ENCODE measurements at regions not wholly inside any gene's neighbourhood (a gene's known extent, or its start where the extent isn't known, plus 50 kb on each side); places are given as distances from the start of the nearest gene placed in this dataset.

DNA sequence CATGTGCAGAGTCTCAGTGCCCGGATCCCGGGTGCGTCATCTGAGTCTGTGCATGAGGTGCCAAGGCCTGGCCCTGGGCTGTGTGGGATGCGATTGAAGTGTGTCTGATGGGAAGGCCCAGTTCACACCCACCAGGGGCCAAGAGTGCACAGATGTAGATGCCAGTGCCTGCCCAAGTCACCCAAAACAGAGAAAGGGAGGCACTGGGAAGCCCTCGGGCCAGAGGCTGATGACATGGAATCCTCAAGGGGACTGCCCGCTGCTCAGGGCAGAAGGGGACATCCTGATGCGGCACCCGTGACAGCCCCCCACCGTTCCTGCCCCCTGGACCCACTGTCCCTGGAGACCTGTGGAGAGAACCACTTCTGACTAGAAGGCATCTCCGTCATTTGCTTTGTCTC, 72.2 kb upstream of the ZNF479 start:
- Histone ChIP-seq H3K79me2 (ENCODE audit: insufficient read depth, low read length) (no peaks in the 10 kb centered on the region), H4K20me1 (ENCODE audit: insufficient read depth, low read length, poor library complexity, severe bottlenecking) (no peaks in the 10 kb centered on the region), H3K9me3 (ENCODE audit: insufficient read depth, low read depth, low read length) (no peaks in the 10 kb centered on the region; the same call in 1 of the 2 replicates), H3K36me3 (ENCODE audit: insufficient read depth, low read length) (no peaks in the 10 kb centered on the region), H3K4me1 (ENCODE audit: insufficient read depth, low read length, poor library complexity, severe bottlenecking) (no peaks in the 10 kb centered on the region), H3K9ac (ENCODE audit: low read depth, low read length, poor library complexity, severe bottlenecking) (no peak overlapping the region), H3K9me2 (replicated peaks; ENCODE audit: low read depth, low read length) (no peaks in the 10 kb centered on the region), H3K4me3 (ENCODE audit: low read length, poor library complexity, severe bottlenecking) (no peak overlapping the region), H3K4me2 (ENCODE audit: low read depth, low read length, poor library complexity, severe bottlenecking) (no peak overlapping the region), H3F3A (ENCODE audit: low read depth) (no peaks in the 10 kb centered on the region), H2AFZ (ENCODE audit: low read length) (no peak overlapping the region), H3K27me3 (ENCODE audit: insufficient read depth, low read length, poor library complexity, severe bottlenecking) (no peaks in the 10 kb centered on the region)
- TF ChIP-seq CTCF (conservative IDR thresholded peaks at IDR 0.05; ENCODE audit: low read length) (no peak), EZH2phosphoT487 (IDR thresholded peaks at IDR 0.05; ENCODE audit: borderline replicate concordance) (no peak)

- no peaks in the 10 kb centered on the region for H3K9me2 ChIP-seq (replicated peaks; ENCODE audit: low read depth, low read length)
- H3K27me3 ChIP-seq (ENCODE audit: insufficient read depth, low read length, poor library complexity, severe bottlenecking) = no peaks in the 10 kb centered on the region
- H3K4me1 ChIP-seq (ENCODE audit: insufficient read depth, low read length, poor library complexity, severe bottlenecking) = no peaks in the 10 kb centered on the region
- no peak overlapping the region for H3K4me3 ChIP-seq (ENCODE audit: low read length, poor library complexity, severe bottlenecking)
- H3K36me3 ChIP-seq (ENCODE audit: insufficient read depth, low read length) = no peaks in the 10 kb centered on the region
- no peak overlapping the region for H3K9ac ChIP-seq (ENCODE audit: low read depth, low read length, poor library complexity, severe bottlenecking)
- H3F3A ChIP-seq (ENCODE audit: low read depth) = no peaks in the 10 kb centered on the region
- H4K20me1 ChIP-seq (ENCODE audit: insufficient read depth, low read length, poor library complexity, severe bottlenecking) = no peaks in the 10 kb centered on the region
- no peaks in the 10 kb centered on the region for H3K79me2 ChIP-seq (ENCODE audit: insufficient read depth, low read length)
- H3K4me2 ChIP-seq (ENCODE audit: low read depth, low read length, poor library complexity, severe bottlenecking) = no peak overlapping the region
- H3K9me3 ChIP-seq (ENCODE audit: insufficient read depth, low read depth, low read length) = no peaks in the 10 kb centered on the region; the same call in 1 of the 2 replicates
- H2AFZ ChIP-seq (ENCODE audit: low read length) = no peak overlapping the region
- TF ChIP-seq EZH2phosphoT487 (IDR thresholded peaks at IDR 0.05; ENCODE audit: borderline replicate concordance) = no peak
- TF ChIP-seq CTCF (conservative IDR thresholded peaks at IDR 0.05; ENCODE audit: low read length) = no peak
These were observed 72.8 kb upstream of the ZNF479 start for GRCh38 chr7:57205000-57205399.

- Histone ChIP-seq H3K4me3 (ENCODE audit: low read length, poor library complexity, severe bottlenecking) (no peak overlapping the region), H3K9me2 (replicated peaks; ENCODE audit: low read depth, low read length) (no peaks in the 10 kb centered on the region), H3K27me3 (ENCODE audit: insufficient read depth, low read length, poor library complexity, severe bottlenecking) (no peaks in the 10 kb centered on the region), H3K4me1 (ENCODE audit: insufficient read depth, low read length, poor library complexity, severe bottlenecking) (no peaks in the 10 kb centered on the region), H3K36me3 (ENCODE audit: insufficient read depth, low read length) (no peaks in the 10 kb centered on the region), H3K9ac (ENCODE audit: low read depth, low read length, poor library complexity, severe bottlenecking) (no peak overlapping the region), H3K79me2 (ENCODE audit: insufficient read depth, low read length) (no peaks in the 10 kb centered on the region), H3F3A (ENCODE audit: low read depth) (no peaks in the 10 kb centered on the region), H3K4me2 (ENCODE audit: low read depth, low read length, poor library complexity, severe bottlenecking) (no peak overlapping the region), H4K20me1 (ENCODE audit: insufficient read depth, low read length, poor library complexity, severe bottlenecking) (no peaks in the 10 kb centered on the region), H3K9me3 (ENCODE audit: insufficient read depth, low read depth, low read length) (no peaks in the 10 kb centered on the region; the same call in 1 of the 2 replicates), H2AFZ (ENCODE audit: low read length) (no peak overlapping the region)
- no peak for TF ChIP-seq EZH2phosphoT487 (IDR thresholded peaks at IDR 0.05; ENCODE audit: borderline replicate concordance)
- no peak for TF ChIP-seq CTCF (conservative IDR thresholded peaks at IDR 0.05; ENCODE audit: low read length)
These were observed 75.6 kb upstream of the ZNF479 start for GRCh38 chr7:57207836-57208235.

Data from Loucy (cell line).